ENCODE measurements at regions not wholly inside any gene's neighbourhood (a gene's known extent, or its start where the extent isn't known, plus 50 kb on each side); places are given as distances from the start of the nearest gene placed in this dataset.

DNA sequence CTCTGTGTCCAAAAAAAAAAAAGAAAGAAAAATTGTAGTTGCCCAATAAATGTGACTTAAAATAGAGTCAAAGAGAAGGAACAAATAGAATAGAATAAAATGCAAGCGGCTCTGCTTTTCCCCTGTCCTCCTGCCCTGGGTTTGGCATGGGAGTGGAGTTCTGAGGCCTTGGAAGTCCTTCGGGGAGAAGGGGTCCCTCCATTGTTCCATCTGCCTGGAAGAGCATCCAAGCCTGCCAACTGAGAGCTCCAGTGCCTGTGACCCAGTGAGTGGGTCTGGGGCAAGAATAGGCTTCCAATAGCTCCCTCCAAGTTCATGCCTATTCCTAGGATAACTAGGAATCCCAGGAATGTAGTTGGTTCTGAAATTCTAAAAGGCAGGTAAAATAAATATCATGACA lies 321.4 kb downstream of the MYCN start:
- TF ChIP-seq POLR2AphosphoS5 (IDR thresholded peaks at IDR 0.05; ENCODE audit: low read depth, low read length) (no peak), FOXP2 (optimal IDR thresholded peaks at IDR 0.05; ENCODE audit: borderline replicate concordance, extremely low read depth, extremely low read length, insufficient read depth) (no peak), SIN3A (IDR thresholded peaks at IDR 0.05; ENCODE audit: borderline replicate concordance, insufficient read depth, low read length) (no peak), TAF1 (IDR thresholded peaks at IDR 0.05; ENCODE audit: borderline replicate concordance, insufficient read depth, low read length) (no peak)
- TF ChIP-seq, protein P1, sequence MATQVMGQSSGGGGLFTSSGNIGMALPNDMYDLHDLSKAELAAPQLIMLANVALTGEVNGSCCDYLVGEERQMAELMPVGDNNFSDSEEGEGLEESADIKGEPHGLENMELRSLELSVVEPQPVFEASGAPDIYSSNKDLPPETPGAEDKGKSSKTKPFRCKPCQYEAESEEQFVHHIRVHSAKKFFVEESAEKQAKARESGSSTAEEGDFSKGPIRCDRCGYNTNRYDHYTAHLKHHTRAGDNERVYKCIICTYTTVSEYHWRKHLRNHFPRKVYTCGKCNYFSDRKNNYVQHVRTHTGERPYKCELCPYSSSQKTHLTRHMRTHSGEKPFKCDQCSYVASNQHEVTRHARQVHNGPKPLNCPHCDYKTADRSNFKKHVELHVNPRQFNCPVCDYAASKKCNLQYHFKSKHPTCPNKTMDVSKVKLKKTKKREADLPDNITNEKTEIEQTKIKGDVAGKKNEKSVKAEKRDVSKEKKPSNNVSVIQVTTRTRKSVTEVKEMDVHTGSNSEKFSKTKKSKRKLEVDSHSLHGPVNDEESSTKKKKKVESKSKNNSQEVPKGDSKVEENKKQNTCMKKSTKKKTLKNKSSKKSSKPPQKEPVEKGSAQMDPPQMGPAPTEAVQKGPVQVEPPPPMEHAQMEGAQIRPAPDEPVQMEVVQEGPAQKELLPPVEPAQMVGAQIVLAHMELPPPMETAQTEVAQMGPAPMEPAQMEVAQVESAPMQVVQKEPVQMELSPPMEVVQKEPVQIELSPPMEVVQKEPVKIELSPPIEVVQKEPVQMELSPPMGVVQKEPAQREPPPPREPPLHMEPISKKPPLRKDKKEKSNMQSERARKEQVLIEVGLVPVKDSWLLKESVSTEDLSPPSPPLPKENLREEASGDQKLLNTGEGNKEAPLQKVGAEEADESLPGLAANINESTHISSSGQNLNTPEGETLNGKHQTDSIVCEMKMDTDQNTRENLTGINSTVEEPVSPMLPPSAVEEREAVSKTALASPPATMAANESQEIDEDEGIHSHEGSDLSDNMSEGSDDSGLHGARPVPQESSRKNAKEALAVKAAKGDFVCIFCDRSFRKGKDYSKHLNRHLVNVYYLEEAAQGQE (IDR thresholded peaks at IDR 0.05; ENCODE audit: insufficient read depth in 1 of 2, low read depth in 2 of 2, low read length in 2 of 2) = no peak
